ENCODE measurements at regions not wholly inside any gene's neighbourhood (a gene's known extent, or its start where the extent isn't known, plus 50 kb on each side); places are given as distances from the start of the nearest gene placed in this dataset.

GRCh38 chr16:79375351-79375750 lies 225.2 kb downstream of the MAF start:
- H3K36me3 ChIP-seq (ENCODE audit: insufficient read depth, low read length), result no peaks in the 10 kb centered on the region
- H3K9me2 ChIP-seq (ENCODE audit: insufficient read depth, low read length), result no peaks in the 10 kb centered on the region
- H4K20me1 ChIP-seq (ENCODE audit: insufficient read depth, low read length), result no peaks in the 10 kb centered on the region
- no peak overlapping the region for H2AFZ ChIP-seq (ENCODE audit: low read length)
- no peaks in the 10 kb centered on the region for H3K9me3 ChIP-seq (ENCODE audit: low read length)
- H3K4me2 ChIP-seq (ENCODE audit: low read length), result no peak overlapping the region
- H3K79me2 ChIP-seq (ENCODE audit: insufficient read depth, low read depth, low read length), result no peaks in the 10 kb centered on the region
- H3K27ac ChIP-seq (ENCODE audit: low read depth, low read length, poor library complexity, severe bottlenecking), result no peak overlapping the region
- intact Hi-C loops (cut with micrococcal nuclease; ENCODE audit: unreplicated experiment), result no loop called here
- ChIA-PET POLR2A (no interaction called here), CTCF (ENCODE audit: unreplicated experiment) (no interaction called here)
- no peak overlapping the region for H3K4me3 ChIP-seq (ENCODE audit: low read depth, low read length, poor library complexity, severe bottlenecking)
- H3K4me1 ChIP-seq (ENCODE audit: insufficient read depth, low read length, poor library complexity, severe bottlenecking), result no peaks in the 10 kb centered on the region
- no peak for DNase-seq (ENCODE audit: low spot score)
- TF ChIP-seq CTCF (conservative IDR thresholded peaks at IDR 0.05; ENCODE audit: low read length) (no peak), EZH2phosphoT487 (IDR thresholded peaks at IDR 0.05; ENCODE audit: borderline replicate concordance, low read depth, low read length) (no peak)
- no TSS peak for BruUV-seq (replicated peaks)

DNA sequence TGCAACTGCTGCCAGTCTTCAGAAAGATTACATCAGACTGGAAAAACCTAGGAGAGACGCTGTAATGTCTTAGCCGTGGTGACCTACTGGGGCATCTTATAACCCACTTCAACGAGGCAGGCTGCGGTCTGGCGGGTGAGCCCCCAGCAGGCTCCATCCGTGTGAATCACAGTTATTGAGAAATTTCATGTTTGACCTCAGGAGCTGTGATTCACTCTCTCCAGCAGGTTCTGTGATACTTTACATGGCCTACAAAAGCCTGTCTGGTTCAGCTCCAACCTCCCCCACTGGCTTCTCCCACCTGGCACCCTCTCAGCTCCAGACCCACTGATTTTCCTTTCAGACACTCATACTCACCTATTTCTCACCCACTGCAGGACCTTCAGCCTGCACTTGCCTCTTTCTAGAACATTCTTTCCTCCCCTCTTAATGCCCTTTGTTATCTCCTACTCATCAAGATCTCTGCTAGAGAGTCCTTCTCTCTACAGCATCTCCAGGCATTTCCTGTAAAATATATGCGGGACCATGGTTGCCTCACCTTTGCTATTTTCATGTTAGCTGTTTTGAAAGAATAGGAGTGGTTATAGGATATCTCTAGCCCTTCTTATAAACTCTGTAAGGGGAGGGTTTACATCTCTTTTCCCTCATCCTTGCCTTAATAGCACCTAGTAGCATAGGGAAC lies 227.9 kb downstream of the MAF start:
- no peaks in the 10 kb centered on the region for H3K9me2 ChIP-seq (ENCODE audit: insufficient read depth, low read length)
- no peak overlapping the region for H3K27ac ChIP-seq (ENCODE audit: low read depth, low read length, poor library complexity, severe bottlenecking)
- no peaks in the 10 kb centered on the region for H3K79me2 ChIP-seq (ENCODE audit: insufficient read depth, low read depth, low read length)
- no TSS peak for BruUV-seq (replicated peaks)
- intact Hi-C loops (cut with micrococcal nuclease; ENCODE audit: unreplicated experiment), result no loop called here
- H3K9me3 ChIP-seq (ENCODE audit: low read length), result no peaks in the 10 kb centered on the region
- H3K4me2 ChIP-seq (ENCODE audit: low read length), result no peak overlapping the region
- TF ChIP-seq EZH2phosphoT487 (IDR thresholded peaks at IDR 0.05; ENCODE audit: borderline replicate concordance, low read depth, low read length), result no peak
- no peak for TF ChIP-seq CTCF (conservative IDR thresholded peaks at IDR 0.05; ENCODE audit: low read length)
- no peaks in the 10 kb centered on the region for H3K36me3 ChIP-seq (ENCODE audit: insufficient read depth, low read length)
- H4K20me1 ChIP-seq (ENCODE audit: insufficient read depth, low read length), result no peaks in the 10 kb centered on the region
- POLR2A ChIA-PET, result interaction anchor here (0.6 kb wide), 1 partner anchor 15 kb away, joined by 3 read pairs; no protein-coding TSS in a partner anchor
- H3K4me3 ChIP-seq (ENCODE audit: low read depth, low read length, poor library complexity, severe bottlenecking), result no peak overlapping the region
- CTCF ChIA-PET (ENCODE audit: unreplicated experiment), result no interaction called here
- H3K4me1 ChIP-seq (ENCODE audit: insufficient read depth, low read length, poor library complexity, severe bottlenecking), result no peaks in the 10 kb centered on the region
- no peak for DNase-seq (ENCODE audit: low spot score)
- no peak overlapping the region for H2AFZ ChIP-seq (ENCODE audit: low read length)

- H3K4me3 ChIP-seq (ENCODE audit: low read depth, low read length, poor library complexity, severe bottlenecking), result no peak overlapping the region
- intact Hi-C loops (cut with micrococcal nuclease; ENCODE audit: unreplicated experiment), result no loop called here
- no peak for DNase-seq (ENCODE audit: low spot score)
- ChIA-PET CTCF (ENCODE audit: unreplicated experiment) (no interaction called here), POLR2A (interaction anchor here (0.7 kb wide), 1 partner anchor 11 kb away, joined by 3 read pairs; no protein-coding TSS in a partner anchor)
- no peaks in the 10 kb centered on the region for H3K9me3 ChIP-seq (ENCODE audit: low read length)
- no peak for TF ChIP-seq CTCF (conservative IDR thresholded peaks at IDR 0.05; ENCODE audit: low read length)
- TF ChIP-seq EZH2phosphoT487 (IDR thresholded peaks at IDR 0.05; ENCODE audit: borderline replicate concordance, low read depth, low read length), result no peak
- H4K20me1 ChIP-seq (ENCODE audit: insufficient read depth, low read length), result no peaks in the 10 kb centered on the region
- no peaks in the 10 kb centered on the region for H3K36me3 ChIP-seq (ENCODE audit: insufficient read depth, low read length)
- H3K4me1 ChIP-seq (ENCODE audit: insufficient read depth, low read length, poor library complexity, severe bottlenecking), result no peaks in the 10 kb centered on the region
- BruUV-seq (replicated peaks), result no TSS peak
- H2AFZ ChIP-seq (ENCODE audit: low read length), result no peak overlapping the region
- no peak overlapping the region for H3K27ac ChIP-seq (ENCODE audit: low read depth, low read length, poor library complexity, severe bottlenecking)
- H3K9me2 ChIP-seq (ENCODE audit: insufficient read depth, low read length), result no peaks in the 10 kb centered on the region
- no peak overlapping the region for H3K4me2 ChIP-seq (ENCODE audit: low read length)
- H3K79me2 ChIP-seq (ENCODE audit: insufficient read depth, low read depth, low read length), result no peaks in the 10 kb centered on the region
Measured at GRCh38 chr16:79370736-79371135, 229.8 kb downstream of the MAF start.
